Peyer's patch (tissue), 4 donors: ENCODE measurements at regions not wholly inside any gene's neighbourhood (a gene's known extent, or its start where the extent isn't known, plus 50 kb on each side); places are given as distances from the start of the nearest gene placed in this dataset.
"Not testable (repeated sequence)": the region's sequence is repeated elsewhere in the genome, so short reads cannot be mapped to it uniquely, and the experiment has no call there.

Experiments
- POLR2A ChIP-seq, 2 donors: fragments of 450-650 bp; IDR thresholded peaks; one replicate each; pipeline ENCODE4 v1.5.1; 2017; ENCODE audit warnings: antibody characterized with exemption in 2 of 2, mild to moderate bottlenecking in 2 of 2, moderate library complexity in 2 of 2
- TF ChIP-seq, protein P1 (sequence below), 6 experiments: fragments of 450-650 bp in 4 of 6; fragments of 200-600 bp in 2 of 6; sonication (generic) in 1 of 6; IDR thresholded peaks; one replicate each; pipeline ENCODE4 v1.5.1; 2017 to 2019; ENCODE audit warnings: antibody characterized with exemption in 6 of 6, mild to moderate bottlenecking in 3 of 6, moderate library complexity in 1 of 6

GRCh38 chr2:75289178-75289577 is 89.9 kb upstream of the TACR1 start:
- TF ChIP-seq, protein P1, sequence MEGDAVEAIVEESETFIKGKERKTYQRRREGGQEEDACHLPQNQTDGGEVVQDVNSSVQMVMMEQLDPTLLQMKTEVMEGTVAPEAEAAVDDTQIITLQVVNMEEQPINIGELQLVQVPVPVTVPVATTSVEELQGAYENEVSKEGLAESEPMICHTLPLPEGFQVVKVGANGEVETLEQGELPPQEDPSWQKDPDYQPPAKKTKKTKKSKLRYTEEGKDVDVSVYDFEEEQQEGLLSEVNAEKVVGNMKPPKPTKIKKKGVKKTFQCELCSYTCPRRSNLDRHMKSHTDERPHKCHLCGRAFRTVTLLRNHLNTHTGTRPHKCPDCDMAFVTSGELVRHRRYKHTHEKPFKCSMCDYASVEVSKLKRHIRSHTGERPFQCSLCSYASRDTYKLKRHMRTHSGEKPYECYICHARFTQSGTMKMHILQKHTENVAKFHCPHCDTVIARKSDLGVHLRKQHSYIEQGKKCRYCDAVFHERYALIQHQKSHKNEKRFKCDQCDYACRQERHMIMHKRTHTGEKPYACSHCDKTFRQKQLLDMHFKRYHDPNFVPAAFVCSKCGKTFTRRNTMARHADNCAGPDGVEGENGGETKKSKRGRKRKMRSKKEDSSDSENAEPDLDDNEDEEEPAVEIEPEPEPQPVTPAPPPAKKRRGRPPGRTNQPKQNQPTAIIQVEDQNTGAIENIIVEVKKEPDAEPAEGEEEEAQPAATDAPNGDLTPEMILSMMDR (IDR thresholded peaks at IDR 0.05) = not testable (repeated sequence)
- TF ChIP-seq POLR2A (IDR thresholded peaks at IDR 0.05) = not testable (repeated sequence)
